HG02571 (cell line): ENCODE measurements at regions not wholly inside any gene's neighbourhood (a gene's known extent, or its start where the extent isn't known, plus 50 kb on each side); places are given as distances from the start of the nearest gene placed in this dataset.

Experiments used
- ATAC-seq: cut with Tn5 transposase; IDR thresholded peaks from one replicate; pipeline ENCODE4 v1.9.1; 2021; ENCODE audit warnings: mild to moderate bottlenecking, moderate library complexity; ENCODE audit not compliant: unreplicated experiment

DNA sequence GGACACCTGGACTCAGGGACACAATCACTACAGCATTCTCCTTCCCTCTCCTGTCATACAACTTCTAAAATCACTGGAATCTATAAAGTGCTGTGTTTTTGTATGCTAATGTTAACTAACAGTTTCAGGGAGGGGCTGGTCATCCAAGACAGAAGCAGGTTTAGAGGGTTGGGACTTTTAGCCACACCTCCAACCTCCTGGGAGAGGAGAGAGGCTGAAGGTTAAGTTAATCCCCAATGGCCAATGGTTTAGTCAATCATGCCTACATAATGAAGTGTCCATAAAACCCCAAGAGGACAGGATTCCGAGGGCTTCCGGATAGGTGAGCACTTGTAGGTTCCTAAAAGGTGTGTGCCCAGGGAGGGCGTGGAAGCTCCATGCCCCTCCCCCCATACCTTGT is 219.3 kb upstream of the CTNNB1 start:
- no peak for ATAC-seq

DNA sequence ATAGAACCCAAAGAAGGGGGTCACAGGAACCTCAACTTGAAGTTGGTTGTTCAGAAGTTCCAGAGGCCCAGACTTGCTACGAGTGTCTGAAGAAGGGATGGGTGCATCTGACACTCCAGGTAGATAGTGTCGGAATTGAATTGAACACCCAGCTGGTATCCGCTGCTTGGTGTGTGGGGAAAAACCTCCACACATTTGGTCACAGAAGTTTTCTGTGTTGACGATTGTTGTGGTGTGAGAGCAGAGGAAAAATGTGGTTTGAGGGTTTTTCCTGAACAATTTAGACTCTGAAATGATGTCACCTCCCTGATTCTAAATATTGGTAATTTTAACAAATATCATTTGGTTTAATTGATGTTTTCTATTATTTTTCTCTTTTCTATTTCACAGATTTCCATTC is 218.8 kb upstream of the CTNNB1 start:
- ATAC-seq = no peak

DNA sequence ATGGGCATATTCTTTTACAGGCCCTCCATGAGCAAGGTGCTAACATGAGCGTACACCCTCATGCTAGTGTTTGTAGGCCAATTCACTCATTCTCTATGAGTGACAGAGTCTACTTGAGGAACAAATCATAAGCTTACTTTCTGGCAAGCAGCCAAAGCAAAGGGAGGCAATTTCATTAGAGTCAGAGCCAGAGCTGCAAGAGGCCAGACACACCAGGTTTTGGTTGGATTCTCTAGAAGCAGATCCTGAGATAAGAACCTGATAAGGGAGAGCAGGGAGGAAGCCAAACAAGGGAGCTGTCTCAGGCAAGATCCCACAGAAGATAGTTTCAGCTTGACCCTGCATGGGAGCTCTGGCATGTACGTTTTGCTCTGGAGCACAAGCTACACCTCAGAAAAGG is 214.1 kb upstream of the CTNNB1 start:
- ATAC-seq = no peak

DNA sequence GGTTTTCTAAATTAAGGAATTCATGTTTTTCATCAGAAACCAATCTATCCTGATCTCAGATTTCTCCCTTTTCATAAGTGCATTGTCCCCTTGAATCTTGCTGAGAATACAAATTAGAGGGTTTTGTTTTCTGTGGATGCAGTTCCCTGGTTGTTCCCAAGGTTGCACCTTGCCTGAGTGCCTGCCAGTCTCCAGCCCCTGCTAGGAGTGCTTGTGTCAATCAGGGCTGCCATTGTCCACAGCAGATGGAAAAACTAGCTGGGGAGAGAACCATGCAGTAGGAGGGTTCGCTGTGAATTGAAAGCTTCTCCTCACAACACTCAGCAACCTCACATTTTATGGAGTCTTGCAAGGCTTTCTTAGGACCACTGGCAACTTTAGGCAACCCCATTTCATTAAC is 210.8 kb upstream of the CTNNB1 start:
- no peak for ATAC-seq

DNA sequence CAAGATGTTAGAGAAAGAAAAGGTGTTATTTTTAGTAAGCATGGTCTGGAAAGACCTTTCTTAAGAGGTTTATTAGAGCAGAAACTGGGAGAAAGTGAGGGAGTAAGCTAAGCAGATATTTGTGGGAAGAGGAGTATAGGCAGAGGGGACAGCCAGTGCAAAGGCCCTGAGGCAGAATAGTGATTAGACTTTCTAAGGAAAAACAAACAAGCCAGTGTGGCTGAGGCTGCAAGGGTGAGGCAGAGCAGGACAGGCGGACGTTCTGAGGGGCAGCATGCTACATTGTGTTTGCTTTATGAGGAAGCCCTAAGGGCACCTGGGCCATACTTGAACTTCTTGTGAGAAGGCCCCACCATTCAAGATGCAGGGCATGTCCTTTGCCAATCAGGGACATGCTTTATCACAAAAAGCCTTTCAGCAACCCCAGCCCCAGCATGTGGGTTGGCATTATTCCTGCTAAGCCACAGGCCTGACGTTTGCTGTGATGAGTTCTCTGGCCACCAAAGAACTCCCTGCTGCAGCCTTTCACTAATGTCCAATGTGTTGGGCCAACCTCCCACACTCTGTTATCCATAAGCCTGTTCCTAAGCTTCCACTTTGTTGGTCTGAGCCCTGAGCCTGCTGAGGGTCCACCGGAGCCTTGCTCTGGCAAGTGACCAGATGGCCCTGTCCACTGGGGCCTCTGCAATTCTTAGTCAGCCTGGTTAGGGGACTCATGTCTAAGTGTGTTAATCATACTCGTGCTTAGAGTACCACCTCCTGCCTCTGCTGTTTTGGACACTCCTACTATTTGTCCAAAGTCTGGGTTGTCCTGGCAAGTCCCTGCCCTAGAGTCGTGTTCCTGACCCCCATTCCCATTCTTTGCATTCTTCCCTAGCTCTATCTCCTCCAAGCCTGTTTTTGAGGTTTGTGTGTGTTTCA is 209.9 kb upstream of the CTNNB1 start:
- no peak for ATAC-seq

DNA sequence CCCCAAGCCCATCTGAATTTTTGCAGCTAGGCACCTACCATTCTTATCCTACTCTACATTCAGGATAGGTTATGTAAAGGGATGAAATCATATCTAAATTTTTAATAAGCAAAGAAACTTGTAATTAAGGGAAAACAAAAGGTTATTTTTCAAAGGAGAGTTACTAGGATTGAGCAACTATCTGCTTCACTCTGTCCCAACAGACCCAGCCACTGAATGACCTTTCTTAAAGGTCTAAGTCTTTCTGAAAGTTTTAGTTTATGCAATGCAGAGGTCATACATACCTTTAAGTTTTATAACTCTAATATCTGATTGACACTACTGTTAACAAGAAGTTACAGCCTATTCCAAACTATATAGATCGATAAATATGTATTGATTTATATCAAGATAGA is 209.2 kb upstream of the CTNNB1 start:
- ATAC-seq = no peak

DNA sequence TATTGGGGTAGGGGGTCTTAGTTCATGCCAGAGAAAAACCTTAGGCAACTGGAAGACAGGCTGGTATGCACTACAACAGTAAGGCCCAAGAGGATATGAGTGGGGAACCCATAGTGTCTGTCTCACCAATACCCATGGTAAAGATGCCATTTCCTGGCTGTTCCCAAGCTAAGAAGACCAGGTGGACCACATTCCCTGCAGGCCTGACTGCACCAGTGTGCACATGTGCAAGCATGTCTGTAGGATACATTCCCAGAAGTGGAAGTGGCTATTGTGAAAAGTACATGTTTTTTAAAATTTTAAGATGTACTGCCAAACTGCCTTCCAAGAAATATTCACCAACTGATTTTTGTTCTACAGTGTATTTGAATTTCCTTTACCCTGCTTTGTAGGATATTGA is 207.3 kb upstream of the CTNNB1 start:
- ATAC-seq = no peak

DNA sequence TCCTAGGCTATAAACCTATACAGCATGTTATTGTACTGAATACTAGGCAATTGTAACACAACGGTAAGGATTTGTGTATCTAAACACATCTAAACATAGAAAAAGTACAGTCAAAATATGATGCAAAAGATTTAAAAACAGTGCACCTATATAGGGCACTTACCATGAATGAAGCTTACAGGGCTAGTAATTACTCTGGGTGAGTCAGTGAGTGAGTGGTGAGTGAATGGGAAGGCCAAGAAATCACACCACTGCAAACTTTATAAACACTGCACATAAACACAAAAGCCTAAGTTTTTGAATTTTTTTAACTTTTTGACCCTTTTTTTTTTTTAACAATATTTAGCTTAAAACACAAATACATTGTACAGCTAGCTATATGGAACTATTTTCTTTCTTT is 204.7 kb upstream of the CTNNB1 start:
- ATAC-seq = no peak

DNA sequence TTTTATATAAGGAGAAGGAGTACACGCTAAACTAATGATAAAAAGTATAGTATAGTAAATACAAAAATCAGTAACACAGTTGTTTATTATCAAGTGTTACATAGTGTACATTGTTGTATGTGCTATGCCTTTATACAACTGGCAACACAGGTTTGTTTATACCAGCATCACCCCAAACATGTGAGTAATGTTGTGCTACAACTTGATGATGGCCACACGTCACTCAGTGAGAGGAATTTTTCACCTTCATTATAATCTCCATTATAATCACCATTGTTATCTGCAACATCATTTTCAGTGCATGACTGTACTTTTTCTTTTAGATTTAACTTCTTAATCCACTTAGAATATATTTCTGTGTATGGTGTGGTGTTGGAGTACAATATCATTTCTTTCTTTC is 204.0 kb upstream of the CTNNB1 start:
- no peak for ATAC-seq

DNA sequence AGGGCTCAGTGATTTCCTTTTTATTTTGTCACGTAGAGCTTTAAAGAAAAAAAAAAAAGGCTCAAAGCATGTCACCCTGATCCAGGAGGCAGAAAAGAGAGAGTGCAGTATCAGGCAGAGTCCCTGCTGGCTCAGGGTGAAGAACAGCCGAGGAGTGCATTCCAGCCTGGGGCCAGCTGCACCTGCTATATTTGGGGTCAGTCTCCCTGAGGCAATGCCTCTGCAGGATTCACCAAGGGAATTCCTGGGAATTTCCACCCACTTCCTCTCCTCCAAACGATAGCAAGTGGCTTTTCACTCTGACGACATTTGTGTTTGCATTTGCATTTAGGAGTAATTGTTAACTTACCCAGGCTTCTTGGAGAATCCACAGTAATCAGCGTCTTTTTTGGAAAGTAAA is 202.9 kb upstream of the CTNNB1 start:
- ATAC-seq = no peak

DNA sequence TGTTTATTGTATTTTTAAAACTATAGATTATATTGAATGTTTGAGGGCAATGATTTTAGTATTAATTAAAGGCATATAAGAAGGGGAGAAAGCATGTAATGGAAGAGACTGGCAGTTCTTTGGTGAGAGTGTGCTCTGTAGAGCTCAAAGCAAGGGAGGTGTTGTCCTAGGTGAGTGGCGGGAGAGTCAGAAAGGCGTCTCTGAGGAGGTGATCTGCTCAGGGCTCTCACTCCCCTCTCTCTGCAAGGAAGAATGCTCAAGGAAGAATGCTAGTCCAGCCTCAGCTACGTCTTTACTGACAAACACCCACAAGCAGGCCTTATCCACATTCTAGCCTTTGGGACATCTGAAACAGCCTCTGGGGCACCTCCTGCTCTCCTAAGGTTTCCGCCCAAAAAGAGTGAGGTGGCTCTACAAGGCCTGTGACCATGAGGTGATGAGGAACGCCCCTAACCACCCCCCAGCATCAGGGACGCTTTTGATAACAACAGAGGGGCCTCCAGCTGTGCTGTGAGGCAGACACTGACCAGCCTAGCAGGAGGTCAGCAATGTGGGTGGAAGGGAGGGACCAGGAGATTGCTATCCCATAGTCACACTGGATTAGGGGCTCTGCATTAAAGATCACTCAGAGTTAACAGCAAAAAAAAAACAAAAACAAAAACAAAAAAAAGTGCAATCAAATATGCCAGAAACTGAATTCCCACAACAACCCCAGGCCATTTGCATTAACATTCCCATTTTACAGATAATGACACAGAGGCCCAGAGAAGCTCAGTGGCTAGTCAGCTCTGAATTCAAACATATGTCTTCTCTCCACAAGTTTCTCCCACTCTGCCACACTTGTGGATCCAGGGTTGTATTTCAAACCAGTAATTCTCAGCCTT is 202.2 kb upstream of the CTNNB1 start:
- ATAC-seq = no peak

DNA sequence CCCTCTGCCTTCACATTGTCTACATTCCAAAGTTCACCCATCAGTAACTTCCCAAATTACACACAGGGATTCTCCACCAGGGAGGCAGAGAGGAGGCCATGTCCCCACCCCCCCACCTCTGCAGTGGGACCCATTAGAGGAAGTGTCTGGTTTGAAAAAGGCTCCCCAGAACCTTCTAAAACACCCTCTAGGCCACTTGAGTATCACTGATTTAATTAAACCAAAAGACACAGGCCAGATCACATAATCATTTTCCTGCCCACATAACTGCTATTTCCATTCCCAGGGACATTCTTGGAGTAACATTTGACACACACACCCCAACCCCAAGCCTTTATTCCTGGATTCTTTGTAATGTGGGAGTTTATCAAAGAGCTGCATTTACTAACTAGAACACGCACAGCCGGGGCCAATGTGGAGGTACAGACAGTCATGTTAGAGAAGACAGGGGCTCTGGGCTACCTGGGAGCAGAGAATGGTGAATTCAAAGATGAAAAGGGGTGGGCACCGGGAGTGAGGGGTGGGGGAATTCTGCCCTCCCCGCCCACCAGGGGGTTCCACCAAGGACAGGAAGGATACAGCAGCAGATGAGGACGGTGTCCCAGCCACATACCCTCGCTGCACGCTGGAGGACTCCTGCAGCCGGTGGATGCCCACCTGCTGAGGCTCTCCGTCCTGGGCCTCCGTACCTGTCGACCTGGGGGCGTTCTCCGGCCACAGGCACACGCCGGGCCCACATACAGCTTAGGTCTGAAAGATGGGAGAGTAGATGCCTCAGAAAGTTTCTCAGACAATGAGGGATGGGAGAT is 201.4 kb upstream of the CTNNB1 start:
- no peak for ATAC-seq

DNA sequence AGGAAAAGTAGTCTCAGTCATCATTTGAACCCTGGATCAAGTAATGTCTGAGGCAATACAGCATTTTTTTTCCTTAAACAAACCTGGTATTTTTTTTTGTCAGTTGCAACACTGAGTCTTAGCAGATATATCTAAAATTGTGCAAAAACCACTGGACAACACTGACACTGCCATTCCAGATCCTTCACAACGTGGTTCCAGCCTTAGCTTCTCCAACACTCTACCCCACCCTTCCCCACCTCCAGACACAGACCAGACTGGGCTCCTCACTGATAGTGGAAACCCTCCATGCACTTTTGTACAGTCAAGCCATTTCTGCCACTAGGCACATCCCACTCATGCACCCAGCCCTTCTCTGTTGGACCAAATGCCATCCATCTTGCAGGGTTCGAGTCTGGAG is 199.6 kb upstream of the CTNNB1 start:
- ATAC-seq = no peak

DNA sequence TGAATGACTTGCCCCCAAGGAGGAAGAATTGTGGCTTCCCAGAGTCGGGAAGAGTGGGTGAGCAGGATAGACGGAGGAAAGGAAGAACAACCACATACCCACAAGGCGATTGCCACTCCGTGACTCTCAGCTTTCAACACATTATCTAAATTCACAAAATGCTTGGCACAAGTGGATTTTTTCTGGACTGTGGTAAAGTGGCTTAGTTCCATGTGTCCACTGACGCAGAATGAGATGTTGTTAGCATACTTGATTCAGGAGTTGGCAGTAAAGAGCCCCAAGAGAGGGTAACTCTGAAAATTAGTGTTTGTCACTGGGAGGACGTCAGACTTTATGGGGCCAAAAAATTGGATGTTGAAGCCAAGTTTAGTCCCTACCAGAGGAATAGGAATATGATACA is 198.8 kb upstream of the CTNNB1 start:
- no peak for ATAC-seq

DNA sequence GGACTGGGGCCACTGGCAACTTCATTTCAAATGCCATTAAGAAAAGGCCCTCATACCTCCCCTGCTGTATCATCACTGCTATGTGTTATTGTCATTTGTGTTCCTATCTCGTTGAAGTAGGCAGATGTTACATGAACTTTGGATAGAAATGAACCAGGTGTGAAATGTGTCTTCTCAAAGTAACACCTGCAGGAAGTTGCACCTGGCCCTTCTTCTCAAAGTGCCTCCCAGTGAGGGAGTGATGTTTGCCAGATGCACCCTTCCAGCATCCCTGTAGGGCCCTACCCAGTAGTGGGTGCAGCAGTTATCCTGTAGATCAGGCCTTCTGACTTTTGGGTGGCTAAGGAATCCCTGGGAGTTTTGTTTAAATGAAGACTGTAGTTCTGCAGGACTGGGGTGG is 197.7 kb upstream of the CTNNB1 start:
- no peak for ATAC-seq

DNA sequence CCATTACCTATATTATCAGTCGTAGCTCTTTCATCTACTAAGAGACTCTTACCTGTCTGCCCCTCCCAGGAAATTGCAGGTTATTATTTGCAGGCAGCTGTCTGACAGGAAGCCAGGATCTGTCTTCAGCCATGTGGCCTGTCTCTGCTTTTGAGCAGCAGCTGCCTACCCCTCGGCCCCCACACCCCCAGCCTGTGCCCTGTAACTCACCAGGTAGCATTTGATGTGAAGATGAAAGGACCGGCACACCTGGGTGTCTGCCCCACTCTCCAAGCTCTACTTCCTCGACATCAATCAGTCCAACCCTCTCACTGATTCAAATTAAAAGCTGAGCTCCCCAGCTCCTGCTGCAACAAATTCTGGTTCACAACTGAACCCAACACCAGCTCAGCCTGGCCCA is 197.2 kb upstream of the CTNNB1 start:
- ATAC-seq = no peak

DNA sequence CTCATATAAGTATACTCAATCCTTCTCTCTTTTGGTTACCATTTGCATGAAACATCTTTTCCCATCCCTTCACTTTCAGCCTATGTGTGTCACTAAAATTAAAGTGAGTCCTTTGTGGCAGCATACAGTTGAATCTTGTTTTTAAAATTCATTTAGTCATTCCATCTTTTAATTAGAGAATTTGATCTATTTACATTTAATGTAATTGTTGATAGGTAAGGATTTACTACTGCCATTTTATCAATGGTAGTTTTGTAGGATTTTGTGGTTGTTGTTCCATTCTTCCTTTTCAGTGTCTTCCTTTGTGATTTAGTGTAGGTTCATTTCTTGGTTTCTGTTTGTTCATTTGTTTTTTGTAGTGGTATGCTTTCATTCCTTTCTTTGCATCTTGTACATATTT is 191.9 kb upstream of the CTNNB1 start:
- no peak for ATAC-seq

DNA sequence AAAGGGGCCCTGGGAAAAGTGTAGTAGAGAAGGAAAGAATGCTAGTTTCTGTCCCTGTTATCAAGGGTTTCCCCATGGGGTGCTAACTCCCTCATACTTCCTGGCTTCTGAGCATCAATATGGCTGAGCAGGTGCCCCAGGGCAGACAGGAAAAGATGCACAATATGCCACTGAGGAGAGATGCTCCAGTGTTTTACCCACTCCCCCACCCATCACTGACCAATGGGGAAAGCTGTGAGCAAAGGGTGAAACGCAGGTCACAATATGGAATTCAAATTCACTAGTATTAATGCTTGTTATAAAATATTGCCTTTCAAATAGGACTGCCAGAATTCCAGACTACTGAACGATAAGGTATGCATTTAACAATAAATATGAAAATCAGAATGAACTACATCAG is 187.5 kb upstream of the CTNNB1 start:
- ATAC-seq = no peak

DNA sequence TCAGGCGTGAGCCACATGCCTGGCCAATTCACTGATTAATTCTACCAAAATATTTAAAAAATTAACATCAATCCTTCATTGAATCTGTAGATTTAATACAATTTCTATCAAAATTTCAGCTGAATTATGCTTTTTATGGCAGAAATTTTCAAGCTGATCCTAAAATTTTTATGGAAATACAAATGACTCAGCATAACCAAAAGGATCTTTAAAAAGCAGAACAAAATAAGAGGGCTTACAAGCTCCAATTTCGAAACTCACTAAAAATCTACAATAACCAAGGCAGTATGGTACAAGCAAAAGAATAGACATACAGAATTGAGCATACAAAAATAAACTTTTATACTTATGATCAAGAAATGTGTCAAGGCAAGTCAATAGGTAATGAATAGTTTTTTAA is 180.4 kb upstream of the CTNNB1 start:
- no peak for ATAC-seq

DNA sequence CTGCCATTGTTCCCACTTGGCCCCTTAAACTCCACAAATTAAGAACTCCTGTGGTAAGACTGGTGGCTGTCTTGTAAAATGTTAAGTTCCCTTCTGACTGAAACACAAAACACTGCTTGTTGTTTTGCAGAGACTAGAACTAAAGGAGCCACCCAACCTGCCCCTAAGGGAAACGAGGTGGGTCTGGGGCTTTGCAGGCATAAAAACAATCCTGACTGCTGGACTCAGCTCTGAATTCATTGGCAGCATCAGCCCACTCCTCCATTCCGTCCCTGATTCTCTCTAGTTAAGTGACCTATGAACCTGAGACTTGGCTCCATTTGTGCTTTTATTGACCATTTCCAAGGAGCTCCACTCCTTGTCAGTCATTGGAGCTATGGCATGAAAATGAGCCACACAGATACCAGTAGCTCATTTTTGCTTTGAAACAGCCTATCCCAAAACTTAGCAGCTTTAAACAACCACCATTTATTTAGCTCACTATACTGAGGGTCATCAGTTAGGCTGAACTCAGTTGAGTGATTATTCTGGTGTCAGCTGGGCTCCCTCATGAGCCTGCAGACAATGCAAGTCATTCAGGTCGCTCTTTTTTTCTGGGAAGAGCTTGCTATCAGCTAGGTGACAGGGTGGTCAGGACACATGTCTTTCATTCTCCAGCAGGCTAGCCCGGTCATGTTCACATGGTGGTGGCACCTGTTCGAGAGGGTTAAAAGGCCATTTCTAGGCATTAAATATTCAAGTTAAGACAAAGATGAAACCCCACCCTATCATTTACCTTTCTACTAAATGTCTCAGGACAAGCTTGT is 175.1 kb upstream of the CTNNB1 start:
- ATAC-seq = no peak
